PC-3 (cell line): ENCODE measurements at regions not wholly inside any gene's neighbourhood (a gene's known extent, or its start where the extent isn't known, plus 50 kb on each side); places are given as distances from the start of the nearest gene placed in this dataset.

ENCODE experiments used
- ATAC-seq: fragments of 200-7000 bp; cut with Tn5 transposase; 2 replicates; pipeline ENCODE4 v1.9.1; 2020; ENCODE audit warnings: mild to moderate bottlenecking, moderate library complexity
- BruUV-seq: library from RNA; stranded (reverse); fragments of 400-500 nt; replicated peaks from 2 replicates; lab custom pipeline; 2021; lab: Mats Ljungman, UMichigan
- CTCF ChIA-PET: fragments of 300-600 bp; sonication (Branson Sonifier 250); formaldehyde crosslinking; loops from one replicate; lab custom pipeline; 2022; ENCODE audit warnings: antibody characterized with exemption; lab: Charles Lee
- POLR2A ChIA-PET: fragments of 300-600 bp; sonication (Branson Sonifier 250); formaldehyde crosslinking; loops from one replicate; lab custom pipeline; 2022; ENCODE audit warnings: antibody characterized with exemption; ENCODE audit not compliant: unreplicated experiment; lab: Charles Lee
- DNase-seq: peaks from one replicate; pipeline ENCODE4 v3.0.0-alpha.2; 2015
- H2AFZ ChIP-seq: fragments of 300-600 bp; sonication (generic); 2 replicates; pipeline ENCODE4 v1.6.0; 2016; ENCODE audit warnings: antibody characterized with exemption, low read length
- H3F3A ChIP-seq: fragments of 300-600 bp; sonication (generic); one replicate; pipeline ENCODE4 v1.6.0; 2017; ENCODE audit warnings: antibody characterized with exemption, low read length, control low read depth, mild to moderate bottlenecking; ENCODE audit not compliant: unreplicated experiment
- H3K27ac ChIP-seq: fragments of 300-600 bp; sonication (generic); 2 replicates; pipeline ENCODE4 v1.5.1; 2016; ENCODE audit warnings: mild to moderate bottlenecking, low read length
- H3K27me3 ChIP-seq: fragments of 300-600 bp; sonication (generic); 2 replicates; pipeline ENCODE4 v1.6.1; 2016; ENCODE audit warnings: low read length, mixed read lengths
- H3K36me3 ChIP-seq: fragments of 300-600 bp; sonication (generic); 2 replicates; pipeline ENCODE4 v1.6.1; 2016; ENCODE audit warnings: low read depth, mixed run types, low read length, mixed read lengths
- H3K4me1 ChIP-seq: fragments of 300-600 bp; sonication (generic); 2 replicates; pipeline ENCODE4 v1.5.1; 2016; ENCODE audit warnings: low read length; ENCODE audit not compliant: insufficient read depth
- H3K4me2 ChIP-seq: fragments of 300-600 bp; sonication (generic); 2 replicates; pipeline ENCODE4 v1.6.0; 2016; ENCODE audit warnings: low read length
- H3K4me3 ChIP-seq: fragments of 300-600 bp; sonication (generic); 2 replicates; pipeline ENCODE4 v1.5.1; 2016; ENCODE audit warnings: mild to moderate bottlenecking, low read length, mixed read lengths
- H3K79me2 ChIP-seq: fragments of 300-600 bp; sonication (generic); 2 replicates; pipeline ENCODE4 v1.6.1; 2017; ENCODE audit warnings: low read length, mixed read lengths
- H3K9ac ChIP-seq: fragments of 300-600 bp; sonication (generic); 2 replicates; pipeline ENCODE4 v1.6.0; 2016; ENCODE audit warnings: mild to moderate bottlenecking, low read length
- H3K9me2 ChIP-seq: fragments of 300-600 bp; sonication (generic); replicated peaks from 2 replicates; pipeline ENCODE4 v1.6.1; 2016; ENCODE audit warnings: mixed run types, low read length, mixed read lengths
- H3K9me3 ChIP-seq: fragments of 300-600 bp; sonication (generic); 2 replicates; pipeline ENCODE4 v1.6.1; 2016; ENCODE audit warnings: low read length, mixed read lengths
- H4K20me1 ChIP-seq: fragments of 300-600 bp; sonication (generic); 2 replicates; pipeline ENCODE4 v1.6.1; 2016; ENCODE audit warnings: low read length, mixed read lengths
- CTCF ChIP-seq: fragments of 300-600 bp; sonication (generic); conservative IDR thresholded peaks from 2 replicates; pipeline ENCODE4 v1.5.1; 2017; ENCODE audit warnings: antibody characterized with exemption, low read depth, mild to moderate bottlenecking, low read length
- EZH2 ChIP-seq: fragments of 300-600 bp; sonication (generic); IDR thresholded peaks from one replicate; pipeline ENCODE4 v1.6.1; 2017; ENCODE audit warnings: antibody characterized with exemption, mild to moderate bottlenecking, low read length; ENCODE audit not compliant: unreplicated experiment
- EZH2phosphoT487 ChIP-seq: fragments of 300-600 bp; sonication (generic); IDR thresholded peaks from 2 replicates; pipeline ENCODE4 v1.6.1; 2018; ENCODE audit warnings: mild to moderate bottlenecking, antibody characterized with exemption, low read length, borderline replicate concordance
- intact Hi-C: fragments of 100-400 bp; cut with micrococcal nuclease; formaldehyde crosslinking; loops from 2 replicates; pipeline ENCODE4 v1.9.0; 2023

- CTCF ChIA-PET: no interaction called here
- no peak for ATAC-seq
- Histone ChIP-seq H3K79me2 (no peaks in the 10 kb centered on the region), H3K4me2 (no peak overlapping the region), H2AFZ (no peak overlapping the region), H3K4me1 (no peaks in the 10 kb centered on the region), H3K27ac (no peak overlapping the region), H3K27me3 (no peaks in the 10 kb centered on the region), H3F3A (no peaks in the 10 kb centered on the region), H3K36me3 (no peaks in the 10 kb centered on the region), H3K9me2 (no peaks in the 10 kb centered on the region), H3K9me3 (no peaks in the 10 kb centered on the region), H3K9ac (no peak overlapping the region), H3K4me3 (no peak overlapping the region), H4K20me1 (no peaks in the 10 kb centered on the region)
- TF ChIP-seq EZH2 (no peak), CTCF (no peak), EZH2phosphoT487 (no peak)
- intact Hi-C loops: no loop called here
- no TSS peak for BruUV-seq
- no peak for DNase-seq
- POLR2A ChIA-PET: no interaction called here
Observed at GRCh38 chr18:43465483-43465882, 188.2 kb upstream of the SYT4 start.

- Histone ChIP-seq H3K9me3 (no peaks in the 10 kb centered on the region), H3K27me3 (no peaks in the 10 kb centered on the region), H3K4me2 (no peak overlapping the region), H3K36me3 (no peaks in the 10 kb centered on the region), H3K79me2 (no peaks in the 10 kb centered on the region), H3K4me1 (no peaks in the 10 kb centered on the region), H3F3A (no peaks in the 10 kb centered on the region), H3K4me3 (no peak overlapping the region), H3K9me2 (no peaks in the 10 kb centered on the region), H3K27ac (no peak overlapping the region), H2AFZ (no peak overlapping the region), H3K9ac (no peak overlapping the region), H4K20me1 (no peaks in the 10 kb centered on the region)
- intact Hi-C loops: no loop called here
- DNase-seq: no peak
- no peak for TF ChIP-seq EZH2phosphoT487
- TF ChIP-seq CTCF: no peak
- TF ChIP-seq EZH2: no peak
- no peak for ATAC-seq
- CTCF ChIA-PET: no interaction called here
- no TSS peak for BruUV-seq
- POLR2A ChIA-PET: no interaction called here
Observed at GRCh38 chr18:43471873-43472272, 194.6 kb upstream of the SYT4 start.

DNA sequence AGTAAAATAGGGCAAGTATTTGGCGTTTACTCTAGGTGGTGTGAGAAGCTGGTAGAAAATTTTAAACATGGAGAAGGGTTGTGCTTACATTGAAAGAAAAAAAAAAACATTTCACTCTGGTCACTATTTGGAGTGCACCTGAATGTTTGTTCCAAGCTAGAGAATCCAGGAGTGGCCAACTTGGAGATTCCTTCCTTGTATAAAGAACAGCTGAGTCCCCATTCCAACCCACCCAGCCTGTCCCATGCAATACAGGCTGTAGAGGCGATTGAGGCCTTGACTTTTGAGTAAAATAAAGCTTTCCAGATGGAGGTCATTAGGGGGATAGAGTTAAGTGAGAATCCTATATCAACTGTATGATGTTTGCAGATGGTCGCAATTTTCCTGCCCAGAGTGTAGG, 203.8 kb upstream of the SYT4 start:
- H3K27me3 ChIP-seq: no peaks in the 10 kb centered on the region
- H3K27ac ChIP-seq: no peak overlapping the region
- H2AFZ ChIP-seq: no peak overlapping the region
- H3K4me1 ChIP-seq: no peaks in the 10 kb centered on the region
- H3F3A ChIP-seq: no peaks in the 10 kb centered on the region
- BruUV-seq: no TSS peak
- TF ChIP-seq CTCF (no peak), EZH2 (no peak), EZH2phosphoT487 (no peak)
- CTCF ChIA-PET: no interaction called here
- POLR2A ChIA-PET: no interaction called here
- no peaks in the 10 kb centered on the region for H3K9me3 ChIP-seq
- no peaks in the 10 kb centered on the region for H3K79me2 ChIP-seq
- intact Hi-C loops: no loop called here
- no peaks in the 10 kb centered on the region for H3K36me3 ChIP-seq
- H3K4me2 ChIP-seq: no peak overlapping the region
- DNase-seq (no peak), ATAC-seq (no peak)
- H3K4me3 ChIP-seq: no peak overlapping the region
- H4K20me1 ChIP-seq: no peaks in the 10 kb centered on the region
- H3K9ac ChIP-seq: no peak overlapping the region
- H3K9me2 ChIP-seq: no peaks in the 10 kb centered on the region
